Keratinocyte (primary cell): ENCODE measurements at regions not wholly inside any gene's neighbourhood (a gene's known extent, or its start where the extent isn't known, plus 50 kb on each side); places are given as distances from the start of the nearest gene placed in this dataset.

ENCODE experiments used
- DNase-seq: peaks from one replicate; pipeline ENCODE4 v3.0.0-alpha.2; 2011; ENCODE audit warnings: low read depth, missing footprints, low spot score
- FAIRE-seq: peaks from 2 replicates; lab custom pipeline; 2011; peaks lifted over from hg19 to GRCh38; lab: Jason Lieb, UNC
- H2AFZ ChIP-seq: 2 replicates; pipeline ENCODE4 v1.6.0; 2012; ENCODE audit warnings: low read length, control low read depth, inconsistent platforms; ENCODE audit not compliant: control insufficient read depth
- H3K27ac ChIP-seq: 2 replicates; pipeline ENCODE4 v1.5.1; 2011; ENCODE audit warnings: low read length; ENCODE audit not compliant: control insufficient read depth, insufficient read depth
- H3K27me3 ChIP-seq: 3 replicates; pipeline ENCODE4 v1.6.0; 2011; ENCODE audit warnings: low read length; ENCODE audit not compliant: control insufficient read depth, insufficient read depth; ENCODE audit errors: extremely low read depth
- H3K36me3 ChIP-seq, 2 experiments: 2 replicates in 1 of 2; 3 replicates in 1 of 2; pipeline ENCODE4 v1.5.1; 2011; ENCODE audit warnings: low read length in 2 of 2, mild to moderate bottlenecking in 1 of 2; ENCODE audit not compliant: control insufficient read depth in 2 of 2, insufficient read depth in 2 of 2; ENCODE audit errors: extremely low read depth in 1 of 2
- H3K4me1 ChIP-seq: 3 replicates; pipeline ENCODE4 v1.5.1; 2011; ENCODE audit warnings: low read length; ENCODE audit not compliant: control insufficient read depth, insufficient read depth; ENCODE audit errors: extremely low read depth
- H3K4me2 ChIP-seq: 3 replicates; pipeline ENCODE4 v1.6.0; 2011; ENCODE audit warnings: low read depth, low read length; ENCODE audit not compliant: control insufficient read depth, insufficient read depth; ENCODE audit errors: extremely low read depth
- H3K4me3 ChIP-seq, 3 experiments: fragments of 200-600 bp in 1 of 3; sonication (generic) in 1 of 3; 2 replicates in 2 of 3; 3 replicates in 1 of 3; pipeline ENCODE4 v1.5.1; 2011 to 2016; ENCODE audit warnings: low read length in 3 of 3, mild to moderate bottlenecking in 3 of 3, control low read depth in 2 of 3, inconsistent platforms in 1 of 3, low read depth in 1 of 3, mixed read lengths in 1 of 3, mixed run types in 1 of 3, moderate library complexity in 1 of 3; ENCODE audit not compliant: control insufficient read depth in 2 of 3, insufficient read depth in 2 of 3; ENCODE audit errors: extremely low read depth in 1 of 3
- H3K79me2 ChIP-seq: 2 replicates; pipeline ENCODE4 v1.6.0; 2012; ENCODE audit warnings: low read length; ENCODE audit not compliant: control insufficient read depth, insufficient read depth
- H3K9ac ChIP-seq: 3 replicates; pipeline ENCODE4 v1.6.0; 2011; ENCODE audit warnings: low read length; ENCODE audit not compliant: control insufficient read depth, insufficient read depth; ENCODE audit errors: extremely low read depth
- H3K9me1 ChIP-seq: 3 replicates; pipeline ENCODE4 v1.6.0; 2011; ENCODE audit warnings: low read length; ENCODE audit not compliant: control insufficient read depth, insufficient read depth; ENCODE audit errors: extremely low read depth
- H3K9me3 ChIP-seq: 2 replicates; pipeline ENCODE4 v1.5.1; 2012; ENCODE audit warnings: low read depth, low read length; ENCODE audit not compliant: control insufficient read depth
- H4K20me1 ChIP-seq: 3 replicates; pipeline ENCODE4 v1.6.0; 2011; ENCODE audit warnings: low read length; ENCODE audit not compliant: control insufficient read depth, insufficient read depth; ENCODE audit errors: extremely low read depth
- EZH2 ChIP-seq: IDR thresholded peaks from one replicate; pipeline ENCODE4 v1.6.1; 2012; ENCODE audit warnings: inconsistent platforms, mild to moderate bottlenecking, low read length, moderate library complexity
- dilution Hi-C: fragments of 300-500 bp; cut with MboI; formaldehyde crosslinking; loops from one replicate; pipeline ENCODE4 v1.7.0; 2020; ENCODE audit warnings: low sequenced_read_pairs; ENCODE audit not compliant: extremely low pct_ligation_motif_present
- TF ChIP-seq, protein P1 (sequence below), 3 experiments: IDR thresholded peaks in 1 of 3; conservative IDR thresholded peaks in 1 of 3; optimal IDR thresholded peaks in 1 of 3; 2 replicates in 2 of 3; 3 replicates in 1 of 3; pipeline versions ENCODE3 to v1.5.1; 2011; ENCODE audit warnings: low read length in 3 of 3, mild to moderate bottlenecking in 3 of 3, moderate library complexity in 2 of 3, control low read depth in 1 of 3, inconsistent platforms in 1 of 3; ENCODE audit not compliant: insufficient read depth in 2 of 3; ENCODE audit errors: extremely low read depth in 1 of 3

DNA sequence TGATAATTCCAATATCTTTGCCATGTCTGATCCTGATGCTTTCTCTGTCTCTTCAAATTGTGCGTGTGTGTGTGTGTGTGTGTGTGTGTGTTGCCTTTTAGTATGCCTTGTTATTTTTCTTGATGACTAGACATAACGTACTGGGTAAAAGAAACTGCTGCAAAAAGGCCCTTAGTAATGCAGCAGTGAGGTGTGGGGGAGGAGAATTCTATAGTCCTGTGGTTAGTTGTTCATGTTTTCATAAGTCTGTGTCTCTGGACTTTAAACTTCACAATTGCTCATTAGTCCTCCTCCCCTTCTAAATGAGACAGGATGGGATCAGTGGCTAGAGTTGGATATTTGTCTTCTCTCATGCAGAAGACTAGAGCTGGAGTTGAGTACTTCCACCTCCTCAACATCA, 346.2 kb upstream of the IRX1 start:
- H4K20me1 ChIP-seq: no peaks in the 10 kb centered on the region
- no peaks in the 10 kb centered on the region for H3K9me1 ChIP-seq
- H3K4me2 ChIP-seq: no peak overlapping the region
- H3K36me3 ChIP-seq: no peaks in the 10 kb centered on the region
- H2AFZ ChIP-seq: no peak overlapping the region
- no peak overlapping the region for H3K27ac ChIP-seq
- TF ChIP-seq EZH2: no peak
- TF ChIP-seq, protein P1, sequence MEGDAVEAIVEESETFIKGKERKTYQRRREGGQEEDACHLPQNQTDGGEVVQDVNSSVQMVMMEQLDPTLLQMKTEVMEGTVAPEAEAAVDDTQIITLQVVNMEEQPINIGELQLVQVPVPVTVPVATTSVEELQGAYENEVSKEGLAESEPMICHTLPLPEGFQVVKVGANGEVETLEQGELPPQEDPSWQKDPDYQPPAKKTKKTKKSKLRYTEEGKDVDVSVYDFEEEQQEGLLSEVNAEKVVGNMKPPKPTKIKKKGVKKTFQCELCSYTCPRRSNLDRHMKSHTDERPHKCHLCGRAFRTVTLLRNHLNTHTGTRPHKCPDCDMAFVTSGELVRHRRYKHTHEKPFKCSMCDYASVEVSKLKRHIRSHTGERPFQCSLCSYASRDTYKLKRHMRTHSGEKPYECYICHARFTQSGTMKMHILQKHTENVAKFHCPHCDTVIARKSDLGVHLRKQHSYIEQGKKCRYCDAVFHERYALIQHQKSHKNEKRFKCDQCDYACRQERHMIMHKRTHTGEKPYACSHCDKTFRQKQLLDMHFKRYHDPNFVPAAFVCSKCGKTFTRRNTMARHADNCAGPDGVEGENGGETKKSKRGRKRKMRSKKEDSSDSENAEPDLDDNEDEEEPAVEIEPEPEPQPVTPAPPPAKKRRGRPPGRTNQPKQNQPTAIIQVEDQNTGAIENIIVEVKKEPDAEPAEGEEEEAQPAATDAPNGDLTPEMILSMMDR (optimal IDR thresholded peaks at IDR 0.05 in 1 of 3, IDR thresholded peaks at IDR 0.05 in 1 of 3, conservative IDR thresholded peaks at IDR 0.05 in 1 of 3; ENCODE audit: extremely low read depth in 1 of 3, insufficient read depth in 2 of 3, low read length in 3 of 3): no peak
- dilution Hi-C loops: no loop called here
- no peaks in the 10 kb centered on the region for H3K9me3 ChIP-seq
- H3K9ac ChIP-seq: no peak overlapping the region
- no peak overlapping the region for H3K4me3 ChIP-seq
- H3K79me2 ChIP-seq: no peaks in the 10 kb centered on the region
- no peak for FAIRE-seq
- no peak for DNase-seq
- H3K27me3 ChIP-seq: no peaks in the 10 kb centered on the region
- no peaks in the 10 kb centered on the region for H3K4me1 ChIP-seq

DNA sequence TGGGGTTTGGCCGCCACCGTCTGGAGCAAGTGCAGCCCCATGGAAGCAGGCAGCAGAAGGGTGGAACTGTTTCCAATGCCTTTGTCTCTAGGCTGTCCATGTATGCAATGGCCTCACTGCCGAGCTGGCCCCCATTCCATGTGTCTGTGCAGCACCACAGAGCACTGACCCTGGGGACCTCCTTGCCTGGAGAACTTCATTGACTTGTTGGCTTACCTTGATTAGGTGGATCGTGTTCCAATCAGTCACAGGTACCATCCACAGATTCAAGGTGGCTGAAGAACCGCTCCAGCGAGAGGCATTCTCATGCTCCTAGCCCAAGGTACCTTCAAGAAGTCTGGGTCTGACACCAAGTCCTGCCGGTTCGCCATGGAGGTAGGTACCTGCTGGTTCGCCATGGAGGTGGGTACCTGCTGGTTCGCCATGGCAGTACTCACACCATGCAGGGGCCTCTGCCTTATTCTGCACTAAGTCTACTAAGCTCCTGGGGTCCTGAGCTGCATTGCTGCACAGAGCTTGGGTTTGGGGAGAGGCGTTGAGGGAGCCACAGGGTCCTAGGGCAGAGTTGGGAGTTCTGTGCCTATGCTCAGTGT, 358.3 kb upstream of the IRX1 start:
- Histone ChIP-seq H2AFZ (no peak overlapping the region), H3K4me2 (no peak overlapping the region), H3K4me1 (no peaks in the 10 kb centered on the region), H4K20me1 (no peaks in the 10 kb centered on the region), H3K36me3 (no peaks in the 10 kb centered on the region), H3K9ac (no peak overlapping the region), H3K4me3 (no peak overlapping the region), H3K79me2 (no peaks in the 10 kb centered on the region), H3K27me3 (no peaks in the 10 kb centered on the region), H3K27ac (no peak overlapping the region), H3K9me3 (peaks cover 1% of the 10 kb centered on the region), H3K9me1 (no peaks in the 10 kb centered on the region)
- DNase-seq (no peak), FAIRE-seq (no peak)
- dilution Hi-C loops: no loop called here
- TF ChIP-seq, protein P1 (optimal IDR thresholded peaks at IDR 0.05 in 1 of 3, IDR thresholded peaks at IDR 0.05 in 1 of 3, conservative IDR thresholded peaks at IDR 0.05 in 1 of 3; ENCODE audit: extremely low read depth in 1 of 3, insufficient read depth in 2 of 3, low read length in 3 of 3): no peak
- TF ChIP-seq EZH2: no peak
